Thyroid gland (tissue), 4 donors: ENCODE measurements at regions not wholly inside any gene's neighbourhood (a gene's known extent, or its start where the extent isn't known, plus 50 kb on each side); places are given as distances from the start of the nearest gene placed in this dataset.

Experiments
- POLR2A ChIP-seq, 2 donors: fragments of 450-650 bp; IDR thresholded peaks; one replicate each; pipeline ENCODE4 v1.6.1; 2017; ENCODE audit warnings: antibody characterized with exemption in 2 of 2, mild to moderate bottlenecking in 2 of 2, moderate library complexity in 1 of 2
- TF ChIP-seq, protein P1 (sequence below), 6 experiments: fragments of 200-600 bp in 3 of 6; fragments of 450-650 bp in 3 of 6; sonication (generic) in 3 of 6; IDR thresholded peaks; one replicate each; pipeline ENCODE4 v1.5.1; 2016 to 2019; ENCODE audit warnings: antibody characterized with exemption in 6 of 6, mild to moderate bottlenecking in 2 of 6, inconsistent platforms in 1 of 6, moderate library complexity in 1 of 6

DNA sequence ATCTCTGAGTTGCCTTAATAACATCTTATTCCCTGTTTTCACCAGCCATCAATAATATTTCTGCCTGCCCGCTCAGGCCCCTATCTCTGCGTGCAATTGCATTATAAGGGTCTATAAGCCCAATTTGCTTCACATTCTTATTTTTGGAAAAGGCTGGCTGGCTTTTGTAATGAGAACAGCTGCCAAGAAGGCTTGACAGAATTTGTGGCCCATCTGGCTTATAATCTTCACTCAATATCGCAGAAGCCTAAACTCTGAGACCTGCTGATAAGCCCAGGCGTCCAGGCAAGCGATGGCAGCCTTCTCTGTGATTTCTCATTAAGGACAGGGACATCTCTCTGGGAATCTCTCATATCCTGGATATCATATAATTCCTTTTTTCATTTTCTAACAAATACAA, 1618.6 kb upstream of the CELF4 start:
- TF ChIP-seq, protein P1, sequence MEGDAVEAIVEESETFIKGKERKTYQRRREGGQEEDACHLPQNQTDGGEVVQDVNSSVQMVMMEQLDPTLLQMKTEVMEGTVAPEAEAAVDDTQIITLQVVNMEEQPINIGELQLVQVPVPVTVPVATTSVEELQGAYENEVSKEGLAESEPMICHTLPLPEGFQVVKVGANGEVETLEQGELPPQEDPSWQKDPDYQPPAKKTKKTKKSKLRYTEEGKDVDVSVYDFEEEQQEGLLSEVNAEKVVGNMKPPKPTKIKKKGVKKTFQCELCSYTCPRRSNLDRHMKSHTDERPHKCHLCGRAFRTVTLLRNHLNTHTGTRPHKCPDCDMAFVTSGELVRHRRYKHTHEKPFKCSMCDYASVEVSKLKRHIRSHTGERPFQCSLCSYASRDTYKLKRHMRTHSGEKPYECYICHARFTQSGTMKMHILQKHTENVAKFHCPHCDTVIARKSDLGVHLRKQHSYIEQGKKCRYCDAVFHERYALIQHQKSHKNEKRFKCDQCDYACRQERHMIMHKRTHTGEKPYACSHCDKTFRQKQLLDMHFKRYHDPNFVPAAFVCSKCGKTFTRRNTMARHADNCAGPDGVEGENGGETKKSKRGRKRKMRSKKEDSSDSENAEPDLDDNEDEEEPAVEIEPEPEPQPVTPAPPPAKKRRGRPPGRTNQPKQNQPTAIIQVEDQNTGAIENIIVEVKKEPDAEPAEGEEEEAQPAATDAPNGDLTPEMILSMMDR (IDR thresholded peaks at IDR 0.05): no peak
- TF ChIP-seq POLR2A (IDR thresholded peaks at IDR 0.05): no peak
